T-helper 1 cell treated with Interleukin-12 subunit alpha and Interleukin-12 subunit beta and Interleukin-4 antibody, amounts not matched to agents 30 ng/mL and 1 ng/mL, for 36 hours (primary cell): ENCODE measurements at regions not wholly inside any gene's neighbourhood (a gene's known extent, or its start where the extent isn't known, plus 50 kb on each side); places are given as distances from the start of the nearest gene placed in this dataset.
"Not testable (repeated sequence)": the region's sequence is repeated elsewhere in the genome, so short reads cannot be mapped to it uniquely, and the experiment has no call there.

Experiments
- intact Hi-C: fragments of 100-400 bp; cut with micrococcal nuclease; formaldehyde crosslinking; loops from one replicate; pipeline ENCODE4 v1.15.1; 2024

- intact Hi-C loops, result not testable (repeated sequence)
Measured at GRCh38 chr5:99028170-99028569, 99.4 kb upstream of the CHD1 start.

- intact Hi-C loops, result no loop called here
Measured at GRCh38 chr5:99025298-99026045, 96.7 kb upstream of the CHD1 start.

- intact Hi-C loops, result no loop called here
Measured at GRCh38 chr5:99023330-99023729, 94.5 kb upstream of the CHD1 start.

GRCh38 chr5:99022250-99022649, 93.4 kb upstream of the CHD1 start:
- intact Hi-C loops, result no loop called here

GRCh38 chr5:99020698-99021048, 91.9 kb upstream of the CHD1 start:
- intact Hi-C loops, result no loop called here

GRCh38 chr5:99019812-99020697, 91.2 kb upstream of the CHD1 start:
- intact Hi-C loops, result no loop called here

GRCh38 chr5:99019254-99019653, 90.4 kb upstream of the CHD1 start:
- intact Hi-C loops, result no loop called here

GRCh38 chr5:99010294-99010693, 81.5 kb upstream of the CHD1 start:
- intact Hi-C loops, result no loop called here

- intact Hi-C loops, result not testable (repeated sequence)
Measured at GRCh38 chr5:99008009-99008408, 79.2 kb upstream of the CHD1 start.

- intact Hi-C loops, result loop anchor here (1.0 kb wide), 2 partner anchors 28 to 76 kb away; partner anchors contain the start of gene CHD1
Measured at GRCh38 chr5:99005506-99005905, 76.7 kb upstream of the CHD1 start.

- intact Hi-C loops, result loop anchor here (1.0 kb wide), 2 partner anchors 28 to 76 kb away; partner anchors contain the start of gene CHD1
Measured at GRCh38 chr5:99004960-99005359, 76.2 kb upstream of the CHD1 start.

GRCh38 chr5:99000876-99001275, 72.1 kb upstream of the CHD1 start:
- intact Hi-C loops, result no loop called here

GRCh38 chr5:99000221-99000620, 71.4 kb upstream of the CHD1 start:
- intact Hi-C loops, result no loop called here

GRCh38 chr5:98999631-99000030, 70.8 kb upstream of the CHD1 start:
- intact Hi-C loops, result no loop called here

GRCh38 chr5:98997000-98997399, 68.2 kb upstream of the CHD1 start:
- intact Hi-C loops, result no loop called here

- intact Hi-C loops, result no loop called here
Measured at GRCh38 chr5:98994611-98995010, 65.8 kb upstream of the CHD1 start.

GRCh38 chr5:98993512-98993911, 64.7 kb upstream of the CHD1 start:
- intact Hi-C loops, result no loop called here

GRCh38 chr5:98992552-98992951, 63.7 kb upstream of the CHD1 start:
- intact Hi-C loops, result no loop called here

GRCh38 chr5:98989727-98990126, 60.9 kb upstream of the CHD1 start:
- intact Hi-C loops, result no loop called here

GRCh38 chr5:98986587-98986986, 57.8 kb upstream of the CHD1 start:
- intact Hi-C loops, result no loop called here

- intact Hi-C loops, result no loop called here
Measured at GRCh38 chr5:98982880-98983279, 54.1 kb upstream of the CHD1 start.
